Activated naive CD4-positive, alpha-beta T cell treated with anti-CD3 and anti-CD28 coated beads for 36 hours (primary cell): ENCODE measurements at regions not wholly inside any gene's neighbourhood (a gene's known extent, or its start where the extent isn't known, plus 50 kb on each side); places are given as distances from the start of the nearest gene placed in this dataset.

ENCODE experiments used
- CTCF ChIA-PET: fragments of 350-600 bp; sonication (Branson Sonifier 250); formaldehyde crosslinking; loops from one replicate; lab custom pipeline; 2021; ENCODE audit warnings: antibody characterized with exemption; lab: Charles Lee
- DNase-seq: peaks from one replicate; pipeline ENCODE4 v3.0.0-alpha.2; 2020
- H3K27ac Mint-ChIP-seq: one replicate; pipeline ENCODE4 v1.8.0; 2021; ENCODE audit warnings: mild to moderate bottlenecking, mixed read lengths
- H3K27me3 Mint-ChIP-seq: one replicate; pipeline ENCODE4 v1.8.0; 2021; ENCODE audit warnings: low read depth, mixed read lengths
- H3K36me3 Mint-ChIP-seq: one replicate; pipeline ENCODE4 v1.8.0; 2021; ENCODE audit warnings: low read depth, mixed read lengths
- H3K4me1 Mint-ChIP-seq: one replicate; pipeline ENCODE4 v1.8.0; 2021; ENCODE audit warnings: low read depth, mixed read lengths
- H3K4me3 Mint-ChIP-seq: one replicate; pipeline ENCODE4 v1.8.0; 2021; ENCODE audit warnings: mild to moderate bottlenecking, moderate library complexity, mixed read lengths
- H3K9me3 Mint-ChIP-seq: one replicate; pipeline ENCODE4 v1.8.0; 2021; ENCODE audit warnings: mixed read lengths
- intact Hi-C: fragments of 100-400 bp; cut with micrococcal nuclease; formaldehyde crosslinking; loops from one replicate; pipeline ENCODE4 v1.15.1; 2023

- Mint-ChIP-seq H3K9me3 (no peaks in the 10 kb centered on the region), H3K27ac (no peak overlapping the region), H3K36me3 (no peaks in the 10 kb centered on the region), H3K4me3 (no peak overlapping the region), H3K27me3 (peaks cover 12% of the 10 kb centered on the region), H3K4me1 (peaks cover 9% of the 10 kb centered on the region)
- CTCF ChIA-PET: no interaction called here
- DNase-seq: no peak
- intact Hi-C loops: no loop called here
Measured at GRCh38 chr1:18041685-18042355, 65.8 kb upstream of the IGSF21 start.

DNA sequence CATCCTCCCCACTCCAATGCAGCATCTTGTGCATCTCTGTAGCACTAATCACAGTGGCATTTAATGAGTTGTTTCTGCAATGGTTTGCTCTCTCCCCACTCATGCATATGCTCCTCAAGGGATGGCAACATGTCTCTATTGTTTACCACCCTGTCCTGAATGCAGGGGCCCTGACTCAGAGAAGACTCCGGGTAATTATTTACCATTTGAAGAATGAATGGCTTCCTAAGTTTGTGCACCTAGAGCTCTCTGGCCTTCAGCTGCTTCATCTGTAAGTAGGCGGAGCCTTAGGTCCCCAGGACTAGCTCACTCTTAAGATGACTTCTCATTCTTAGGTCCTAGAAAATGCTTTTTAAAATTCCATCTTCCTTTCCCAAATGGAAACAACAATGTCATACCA is 63.7 kb upstream of the IGSF21 start:
- H3K4me1 Mint-ChIP-seq: no peaks in the 10 kb centered on the region
- intact Hi-C loops: no loop called here
- no peaks in the 10 kb centered on the region for H3K9me3 Mint-ChIP-seq
- CTCF ChIA-PET: interaction anchor here (1.0 kb wide), 1 partner anchor 57 kb away, joined by 3 read pairs; no protein-coding TSS in a partner anchor
- no peak overlapping the region for H3K4me3 Mint-ChIP-seq
- no peak overlapping the region for H3K27ac Mint-ChIP-seq
- no peaks in the 10 kb centered on the region for H3K36me3 Mint-ChIP-seq
- no peak for DNase-seq
- peaks cover 12% of the 10 kb centered on the region for H3K27me3 Mint-ChIP-seq

- Mint-ChIP-seq H3K4me1 (no peaks in the 10 kb centered on the region), H3K36me3 (no peaks in the 10 kb centered on the region), H3K27me3 (peaks cover 10% of the 10 kb centered on the region), H3K27ac (no peak overlapping the region), H3K9me3 (peaks cover 4% of the 10 kb centered on the region), H3K4me3 (no peak overlapping the region)
- DNase-seq: no peak
- CTCF ChIA-PET: no interaction called here
- intact Hi-C loops: no loop called here
Measured at GRCh38 chr1:18045203-18045602, 62.4 kb upstream of the IGSF21 start.

DNA sequence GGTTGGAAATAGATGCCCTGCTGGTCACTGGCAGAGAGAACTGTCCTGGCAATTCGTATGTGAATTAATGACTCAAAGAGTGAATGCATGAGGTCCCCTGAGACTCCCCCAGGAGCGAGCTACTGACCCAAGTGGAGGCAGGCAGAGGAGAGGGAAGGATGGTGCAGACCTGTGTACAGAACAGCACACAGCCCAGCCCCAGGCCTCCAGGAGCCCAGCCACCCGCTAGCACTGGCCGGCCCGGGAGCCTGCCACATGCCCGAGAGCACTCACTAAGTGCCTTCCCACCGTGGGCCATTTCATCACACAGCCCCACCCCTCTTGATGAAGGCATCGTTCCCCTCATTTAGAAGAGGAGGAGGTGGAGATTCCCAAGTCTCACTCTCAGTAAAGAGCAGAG is 62.0 kb upstream of the IGSF21 start:
- H3K9me3 Mint-ChIP-seq: peaks cover 4% of the 10 kb centered on the region
- intact Hi-C loops: no loop called here
- H3K27ac Mint-ChIP-seq: no peak overlapping the region
- no peaks in the 10 kb centered on the region for H3K36me3 Mint-ChIP-seq
- no peak overlapping the region for H3K4me3 Mint-ChIP-seq
- no peak for DNase-seq
- H3K27me3 Mint-ChIP-seq: peaks cover 10% of the 10 kb centered on the region
- CTCF ChIA-PET: no interaction called here
- no peaks in the 10 kb centered on the region for H3K4me1 Mint-ChIP-seq

- peaks cover 10% of the 10 kb centered on the region for H3K27me3 Mint-ChIP-seq
- no peak overlapping the region for H3K27ac Mint-ChIP-seq
- H3K4me1 Mint-ChIP-seq: no peaks in the 10 kb centered on the region
- intact Hi-C loops: no loop called here
- no peak overlapping the region for H3K4me3 Mint-ChIP-seq
- DNase-seq: no peak
- H3K36me3 Mint-ChIP-seq: no peaks in the 10 kb centered on the region
- CTCF ChIA-PET: no interaction called here
- peaks cover 4% of the 10 kb centered on the region for H3K9me3 Mint-ChIP-seq
Measured at GRCh38 chr1:18047122-18047521, 60.5 kb upstream of the IGSF21 start.

DNA sequence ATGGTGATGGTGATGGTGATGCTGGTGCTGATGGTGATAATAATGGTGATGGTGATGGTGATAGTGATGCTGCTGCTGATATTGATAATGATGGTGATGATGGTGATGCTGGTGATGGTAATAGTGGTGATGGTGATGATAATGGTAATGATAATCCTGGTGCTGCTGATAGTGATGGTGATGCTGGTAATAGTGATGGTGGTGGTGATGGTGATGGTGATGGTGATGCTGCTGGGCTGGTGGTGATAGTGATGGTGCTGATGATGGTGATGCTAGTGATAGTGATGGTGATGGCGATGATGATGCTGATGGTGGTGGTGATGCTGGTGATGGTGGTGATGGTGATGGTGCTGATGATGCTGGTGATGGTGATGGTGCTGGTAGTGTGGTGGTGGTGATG is 58.4 kb upstream of the IGSF21 start:
- no peak for DNase-seq
- peaks cover 5% of the 10 kb centered on the region for H3K27me3 Mint-ChIP-seq
- H3K4me1 Mint-ChIP-seq: no peaks in the 10 kb centered on the region
- H3K27ac Mint-ChIP-seq: no peak overlapping the region
- intact Hi-C loops: no loop called here
- H3K36me3 Mint-ChIP-seq: no peaks in the 10 kb centered on the region
- CTCF ChIA-PET: no interaction called here
- H3K9me3 Mint-ChIP-seq: peaks cover 4% of the 10 kb centered on the region
- no peak overlapping the region for H3K4me3 Mint-ChIP-seq

DNA sequence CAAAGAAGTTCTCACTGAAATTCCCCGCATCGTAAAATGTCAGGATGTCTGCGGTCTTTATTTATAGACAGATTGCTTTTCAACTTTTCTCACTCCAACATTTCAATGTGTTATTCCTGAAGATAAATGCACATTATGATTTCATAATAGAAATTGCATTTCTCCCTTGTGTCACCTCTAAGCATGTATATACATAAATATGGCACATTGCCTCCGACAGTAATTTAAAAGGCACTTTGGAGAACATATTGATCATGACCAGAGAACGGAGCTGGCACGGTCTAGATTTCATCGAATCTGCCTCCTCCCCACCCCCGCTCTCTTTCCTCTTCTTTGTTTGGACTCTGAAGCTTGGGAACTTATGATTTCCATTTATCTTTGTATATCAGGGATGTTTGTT is 54.9 kb upstream of the IGSF21 start:
- peaks cover 3% of the 10 kb centered on the region for H3K27me3 Mint-ChIP-seq
- no peaks in the 10 kb centered on the region for H3K36me3 Mint-ChIP-seq
- intact Hi-C loops: no loop called here
- H3K27ac Mint-ChIP-seq: no peak overlapping the region
- DNase-seq: no peak
- CTCF ChIA-PET: no interaction called here
- H3K4me3 Mint-ChIP-seq: no peak overlapping the region
- peaks cover 4% of the 10 kb centered on the region for H3K9me3 Mint-ChIP-seq
- no peaks in the 10 kb centered on the region for H3K4me1 Mint-ChIP-seq

GRCh38 chr1:18055156-18055555 is 52.4 kb upstream of the IGSF21 start:
- no peak overlapping the region for H3K4me3 Mint-ChIP-seq
- DNase-seq: no peak
- intact Hi-C loops: no loop called here
- no peak overlapping the region for H3K27ac Mint-ChIP-seq
- peaks cover 4% of the 10 kb centered on the region for H3K27me3 Mint-ChIP-seq
- no peaks in the 10 kb centered on the region for H3K36me3 Mint-ChIP-seq
- CTCF ChIA-PET: no interaction called here
- no peaks in the 10 kb centered on the region for H3K9me3 Mint-ChIP-seq
- H3K4me1 Mint-ChIP-seq: no peaks in the 10 kb centered on the region

GRCh38 chr1:18056545-18056944 is 51.1 kb upstream of the IGSF21 start:
- Mint-ChIP-seq H3K27me3 (peaks cover 4% of the 10 kb centered on the region), H3K36me3 (no peaks in the 10 kb centered on the region), H3K9me3 (no peaks in the 10 kb centered on the region), H3K4me3 (no peak overlapping the region), H3K4me1 (no peaks in the 10 kb centered on the region), H3K27ac (no peak overlapping the region)
- intact Hi-C loops: no loop called here
- CTCF ChIA-PET: no interaction called here
- DNase-seq: no peak

DNA sequence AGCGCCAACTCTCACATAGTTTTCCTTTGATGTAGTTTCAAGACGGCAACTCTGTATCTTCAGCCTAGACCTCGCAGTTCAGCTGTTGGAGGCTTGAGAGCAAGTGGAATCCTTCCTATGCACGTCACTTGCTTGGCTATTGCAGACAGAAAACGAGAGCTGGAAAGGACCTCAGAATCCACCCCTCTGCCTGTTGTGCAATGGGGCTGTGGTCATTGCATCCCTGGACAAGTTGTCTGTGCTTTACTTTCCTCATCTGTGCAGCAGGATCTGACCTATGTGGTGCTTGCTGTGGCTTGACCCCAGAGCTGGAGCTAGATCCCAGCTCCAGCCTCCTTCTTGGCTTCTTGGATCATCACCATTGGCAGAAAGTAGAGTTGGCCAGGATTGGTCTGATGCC is 50.0 kb upstream of the IGSF21 start:
- no peaks in the 10 kb centered on the region for H3K9me3 Mint-ChIP-seq
- no peaks in the 10 kb centered on the region for H3K4me1 Mint-ChIP-seq
- peaks cover 4% of the 10 kb centered on the region for H3K27me3 Mint-ChIP-seq
- H3K27ac Mint-ChIP-seq: no peak overlapping the region
- CTCF ChIA-PET: no interaction called here
- H3K4me3 Mint-ChIP-seq: no peak overlapping the region
- no peak for DNase-seq
- H3K36me3 Mint-ChIP-seq: no peaks in the 10 kb centered on the region
- intact Hi-C loops: no loop called here
